H1 (cell line): ENCODE measurements at regions not wholly inside any gene's neighbourhood (a gene's known extent, or its start where the extent isn't known, plus 50 kb on each side); places are given as distances from the start of the nearest gene placed in this dataset.

Experiments
- CBX8 ChIP-seq: fragments of 300-800, 300-1000 bp; sonication (generic); IDR thresholded peaks from 2 replicates; pipeline ENCODE4 v1.7.1; 2016; ENCODE audit warnings: low read depth, low read length, borderline replicate concordance
- EP300 ChIP-seq, 2 experiments: IDR thresholded peaks; 1 replicate in 1 of 2; 2 replicates in 1 of 2; pipeline ENCODE4 v1.6.1; 2011 to 2012; ENCODE audit warnings: low read depth in 2 of 2, low read length in 2 of 2, mild to moderate bottlenecking in 2 of 2, borderline replicate concordance in 1 of 2, inconsistent platforms in 1 of 2, moderate library complexity in 1 of 2
- EZH2 ChIP-seq: fragments of 200-600 bp; sonication (generic); IDR thresholded peaks from 2 replicates; pipeline ENCODE4 v1.7.1; 2012; ENCODE audit warnings: low read depth, mild to moderate bottlenecking, moderate library complexity, low read length, inconsistent platforms; ENCODE audit not compliant: severe bottlenecking
- HDAC2 ChIP-seq, 2 experiments: fragments of 300-600 bp in 1 of 2; sonication (generic) in 1 of 2; IDR thresholded peaks; 2 replicates each; pipeline ENCODE4 v1.6.1; 2011 to 2012; ENCODE audit warnings: low read depth in 2 of 2, low read length in 2 of 2, mild to moderate bottlenecking in 2 of 2, moderate library complexity in 2 of 2, borderline replicate concordance in 1 of 2, inconsistent platforms in 1 of 2
- JUN ChIP-seq: IDR thresholded peaks from 2 replicates; pipeline ENCODE4 v1.6.1; 2011; ENCODE audit warnings: low read depth, mild to moderate bottlenecking, improper control_type of control experiment, low read length
- JUND ChIP-seq: IDR thresholded peaks from 2 replicates; pipeline ENCODE4 v1.6.1; 2011; ENCODE audit warnings: mild to moderate bottlenecking, improper control_type of control experiment, low read length
- KDM5A ChIP-seq: fragments of 200-600 bp; IDR thresholded peaks from 2 replicates; pipeline ENCODE4 v1.7.1; 2012; ENCODE audit warnings: mild to moderate bottlenecking, low read length, inconsistent platforms, mixed read lengths
- POLR2A ChIP-seq, 2 experiments: IDR thresholded peaks; 1 replicate in 1 of 2; 2 replicates in 1 of 2; pipeline ENCODE4 v1.6.1; 2011; ENCODE audit warnings: low read depth in 2 of 2, low read length in 2 of 2, mild to moderate bottlenecking in 2 of 2; ENCODE audit errors: control extremely low read depth in 1 of 2
- RNF2 ChIP-seq: fragments of 200-900, 300-1000 bp; sonication (generic); IDR thresholded peaks from 2 replicates; pipeline ENCODE4 v1.7.1; 2016; ENCODE audit warnings: borderline replicate concordance, low read depth, mild to moderate bottlenecking, antibody characterized with exemption, low read length; ENCODE audit not compliant: poor library complexity, severe bottlenecking; ENCODE audit errors: missing control alignments
- SIX5 ChIP-seq: IDR thresholded peaks from 2 replicates; pipeline ENCODE4 v1.6.1; 2011; ENCODE audit warnings: mild to moderate bottlenecking, low read depth, low read length
- SUZ12 ChIP-seq: fragments of 200-600 bp; sonication (generic); IDR thresholded peaks from 2 replicates; pipeline ENCODE4 v1.6.1; 2012; ENCODE audit warnings: mild to moderate bottlenecking, inconsistent platforms, low read length, moderate library complexity, mixed read lengths
- TF ChIP-seq, protein P1 (sequence below), 3 experiments: IDR thresholded peaks; 1 replicate in 2 of 3; 2 replicates in 1 of 3; pipeline versions ENCODE4 v1.5.1 to v1.6.1; 2011; ENCODE audit warnings: low read length in 3 of 3, mild to moderate bottlenecking in 3 of 3, inconsistent platforms in 2 of 3, low read depth in 1 of 3, moderate library complexity in 1 of 3; ENCODE audit not compliant: insufficient read depth in 1 of 3; ENCODE audit errors: control extremely low read depth in 1 of 3
- TF ChIP-seq, protein P2 (sequence below): IDR thresholded peaks from 2 replicates; pipeline ENCODE4 v1.6.1; 2012; ENCODE audit warnings: low read length, inconsistent platforms

DNA sequence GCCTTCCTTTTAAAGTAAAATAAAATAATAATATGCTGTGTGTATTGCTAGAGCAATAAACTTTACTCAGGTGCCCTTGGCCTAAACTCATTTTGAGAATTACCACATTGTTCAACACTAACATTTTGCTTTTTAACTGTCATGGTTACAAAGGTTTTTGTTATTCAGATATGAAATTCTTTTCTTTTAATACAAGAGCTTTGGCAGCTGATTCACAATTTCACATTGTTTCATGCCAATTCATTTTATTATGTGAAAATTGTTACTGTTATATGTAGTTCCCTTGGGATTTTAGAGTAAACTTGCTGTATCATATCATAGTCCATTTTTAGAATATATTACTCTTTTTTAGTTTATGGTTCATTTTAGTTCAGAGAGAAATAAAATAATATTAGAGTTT lies 65.8 kb upstream of the ZNF804A start:
- TF ChIP-seq KDM5A (no peak), EZH2 (no peak), POLR2A (IDR thresholded peaks at IDR 0.05; ENCODE audit: control extremely low read depth in 1 of 2, low read depth in 2 of 2, low read length in 2 of 2) (no peak), RNF2 (no peak), JUN (no peak), JUND (no peak), HDAC2 (IDR thresholded peaks at IDR 0.05; ENCODE audit: borderline replicate concordance in 1 of 2, low read depth in 2 of 2, low read length in 2 of 2) (no peak), SUZ12 (no peak), CBX8 (no peak), SIX5 (no peak), EP300 (IDR thresholded peaks at IDR 0.05; ENCODE audit: borderline replicate concordance in 1 of 2, low read depth in 2 of 2, low read length in 2 of 2) (no peak)
- TF ChIP-seq, protein P1, sequence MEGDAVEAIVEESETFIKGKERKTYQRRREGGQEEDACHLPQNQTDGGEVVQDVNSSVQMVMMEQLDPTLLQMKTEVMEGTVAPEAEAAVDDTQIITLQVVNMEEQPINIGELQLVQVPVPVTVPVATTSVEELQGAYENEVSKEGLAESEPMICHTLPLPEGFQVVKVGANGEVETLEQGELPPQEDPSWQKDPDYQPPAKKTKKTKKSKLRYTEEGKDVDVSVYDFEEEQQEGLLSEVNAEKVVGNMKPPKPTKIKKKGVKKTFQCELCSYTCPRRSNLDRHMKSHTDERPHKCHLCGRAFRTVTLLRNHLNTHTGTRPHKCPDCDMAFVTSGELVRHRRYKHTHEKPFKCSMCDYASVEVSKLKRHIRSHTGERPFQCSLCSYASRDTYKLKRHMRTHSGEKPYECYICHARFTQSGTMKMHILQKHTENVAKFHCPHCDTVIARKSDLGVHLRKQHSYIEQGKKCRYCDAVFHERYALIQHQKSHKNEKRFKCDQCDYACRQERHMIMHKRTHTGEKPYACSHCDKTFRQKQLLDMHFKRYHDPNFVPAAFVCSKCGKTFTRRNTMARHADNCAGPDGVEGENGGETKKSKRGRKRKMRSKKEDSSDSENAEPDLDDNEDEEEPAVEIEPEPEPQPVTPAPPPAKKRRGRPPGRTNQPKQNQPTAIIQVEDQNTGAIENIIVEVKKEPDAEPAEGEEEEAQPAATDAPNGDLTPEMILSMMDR (IDR thresholded peaks at IDR 0.05; ENCODE audit: control extremely low read depth in 1 of 3, insufficient read depth in 1 of 3, low read depth in 1 of 3, low read length in 3 of 3) = no peak
- TF ChIP-seq, protein P2, sequence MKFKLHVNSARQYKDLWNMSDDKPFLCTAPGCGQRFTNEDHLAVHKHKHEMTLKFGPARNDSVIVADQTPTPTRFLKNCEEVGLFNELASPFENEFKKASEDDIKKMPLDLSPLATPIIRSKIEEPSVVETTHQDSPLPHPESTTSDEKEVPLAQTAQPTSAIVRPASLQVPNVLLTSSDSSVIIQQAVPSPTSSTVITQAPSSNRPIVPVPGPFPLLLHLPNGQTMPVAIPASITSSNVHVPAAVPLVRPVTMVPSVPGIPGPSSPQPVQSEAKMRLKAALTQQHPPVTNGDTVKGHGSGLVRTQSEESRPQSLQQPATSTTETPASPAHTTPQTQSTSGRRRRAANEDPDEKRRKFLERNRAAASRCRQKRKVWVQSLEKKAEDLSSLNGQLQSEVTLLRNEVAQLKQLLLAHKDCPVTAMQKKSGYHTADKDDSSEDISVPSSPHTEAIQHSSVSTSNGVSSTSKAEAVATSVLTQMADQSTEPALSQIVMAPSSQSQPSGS = no peak
